HCT116 (cell line): ENCODE measurements at regions not wholly inside any gene's neighbourhood (a gene's known extent, or its start where the extent isn't known, plus 50 kb on each side); places are given as distances from the start of the nearest gene placed in this dataset.

Source experiments
- ATAC-seq: fragments of 200-7000 bp; cut with Tn5 transposase; 2 replicates; pipeline ENCODE4 v1.9.1; 2020; ENCODE audit warnings: mild to moderate bottlenecking, moderate library complexity
- BruUV-seq: library from RNA; stranded (reverse); fragments of 400-500 nt; replicated peaks from 2 replicates; lab custom pipeline; 2021; lab: Mats Ljungman, UMichigan
- CTCF ChIA-PET: fragments of 300-600 bp; sonication (Branson Sonifier 250); formaldehyde crosslinking; loops from one replicate; lab custom pipeline; 2021; ENCODE audit warnings: antibody characterized with exemption; lab: Charles Lee
- POLR2A ChIA-PET: fragments of 300-600, 350-600 bp; sonication (Branson Sonifier 250); formaldehyde crosslinking; loops from one replicate; lab custom pipeline; 2021; ENCODE audit warnings: antibody characterized with exemption; lab: Charles Lee
- RAD21 ChIA-PET, 2 experiments: fragments of 300-600 bp; sonication (Branson Sonifier 250); formaldehyde crosslinking; loops; one replicate each; lab custom pipeline; 2023; ENCODE audit warnings: low total read pairs in 2 of 2; ENCODE audit not compliant: uncharacterized antibody in 2 of 2, unreplicated experiment in 2 of 2, low non-redundant PET in 1 of 2; lab: Charles Lee
- DNase-seq: peaks from one replicate; pipeline ENCODE4 v3.0.0-alpha.2; 2010; ENCODE audit warnings: low read depth, low spot score
- H2AFZ ChIP-seq: fragments of 200-600 bp; shearing (Covaris generic), sonication (generic); 2 replicates; pipeline ENCODE4 v1.6.1; 2017; ENCODE audit warnings: low read depth, mixed run types, mixed read lengths, antibody characterized with exemption, low read length; ENCODE audit not compliant: poor library complexity, severe bottlenecking
- H3K27ac ChIP-seq: 2 replicates; pipeline ENCODE4 v1.5.1; 2012; ENCODE audit warnings: low read depth, low read length
- H3K27me3 ChIP-seq: fragments of 200-600 bp; sonication (generic); 2 replicates; pipeline ENCODE4 v1.6.1; 2016; ENCODE audit warnings: mixed run types, low read length, mixed read lengths; ENCODE audit not compliant: insufficient read depth
- H3K36me3 ChIP-seq, 2 experiments: fragments of 200-500 bp in 1 of 2; fragments of 200-600 bp in 1 of 2; sonication (Bioruptor generic) in 1 of 2; sonication (generic) in 1 of 2; 2 replicates each; pipeline versions ENCODE4 v1.5.1 to v1.6.1; 2014 to 2016; ENCODE audit warnings: low read length in 2 of 2, inconsistent platforms in 1 of 2, mixed read lengths in 1 of 2, mixed run types in 1 of 2; ENCODE audit not compliant: insufficient read depth in 2 of 2, control insufficient read depth in 1 of 2
- H3K4me1 ChIP-seq, 2 experiments: fragments of 200-600 bp in 1 of 2; sonication (generic) in 1 of 2; 2 replicates each; pipeline versions ENCODE4 v1.5.1 to v1.6.1; 2012 to 2017; ENCODE audit warnings: low read length in 2 of 2, inconsistent platforms in 1 of 2, mild to moderate bottlenecking in 1 of 2, mixed read lengths in 1 of 2, mixed run types in 1 of 2, moderate library complexity in 1 of 2; ENCODE audit not compliant: insufficient read depth in 2 of 2, control insufficient read depth in 1 of 2
- H3K4me2 ChIP-seq: fragments of 200-600 bp; sonication (generic); 2 replicates; pipeline ENCODE4 v1.6.1; 2017; ENCODE audit warnings: mixed run types, low read length, mixed read lengths
- H3K4me3 ChIP-seq, 2 experiments: fragments of 200-600 bp in 1 of 2; sonication (generic) in 1 of 2; replicated peaks in 1 of 2; 2 replicates each; pipeline ENCODE4 v1.5.1; 2011 to 2016; ENCODE audit warnings: low read length in 2 of 2, control low read depth in 1 of 2, low read depth in 1 of 2, mild to moderate bottlenecking in 1 of 2, mixed read lengths in 1 of 2, mixed run types in 1 of 2
- H3K79me2 ChIP-seq: fragments of 200-600 bp; sonication (generic); 2 replicates; pipeline ENCODE4 v1.6.1; 2017; ENCODE audit warnings: mild to moderate bottlenecking, mixed run types, low read length, moderate library complexity, mixed read lengths; ENCODE audit not compliant: insufficient read depth
- H3K9ac ChIP-seq: fragments of 200-600 bp; sonication (generic); 2 replicates; pipeline ENCODE4 v1.6.1; 2016; ENCODE audit warnings: low read length, mixed read lengths
- H3K9me2 ChIP-seq: fragments of 200-600 bp; sonication (generic), shearing (Covaris generic); 2 replicates; pipeline ENCODE4 v1.6.1; 2017; ENCODE audit warnings: mixed run types, mild to moderate bottlenecking, moderate library complexity; ENCODE audit not compliant: insufficient read depth
- H3K9me3 ChIP-seq, 2 experiments: fragments of 200-500 bp in 1 of 2; fragments of 200-600 bp in 1 of 2; sonication (Bioruptor generic) in 1 of 2; sonication (generic) in 1 of 2; 2 replicates each; pipeline ENCODE4 v1.6.1; 2014 to 2017; ENCODE audit warnings: low read length in 2 of 2, mixed read lengths in 2 of 2, inconsistent platforms in 1 of 2, low read depth in 1 of 2, mild to moderate bottlenecking in 1 of 2, mixed run types in 1 of 2, moderate library complexity in 1 of 2; ENCODE audit not compliant: control insufficient read depth in 1 of 2, insufficient read depth in 1 of 2
- H4K20me1 ChIP-seq: fragments of 200-600 bp; sonication (generic), shearing (Covaris generic); 2 replicates; pipeline ENCODE4 v1.6.1; 2017; ENCODE audit warnings: mixed run types, mild to moderate bottlenecking, moderate library complexity; ENCODE audit not compliant: insufficient read depth
- ATF3 ChIP-seq: IDR thresholded peaks from 2 replicates; pipeline ENCODE4 v1.6.1; 2012
- CBX3 ChIP-seq: IDR thresholded peaks from 2 replicates; pipeline ENCODE4 v1.6.1; 2012; ENCODE audit warnings: low read depth
- CEBPB ChIP-seq: IDR thresholded peaks from 2 replicates; pipeline ENCODE4 v1.6.1; 2012; ENCODE audit warnings: low read depth
- EGR1 ChIP-seq: IDR thresholded peaks from 2 replicates; pipeline ENCODE4 v1.6.1; 2012; ENCODE audit warnings: low read depth
- ELF1 ChIP-seq: IDR thresholded peaks from 2 replicates; pipeline ENCODE4 v1.6.1; 2012; ENCODE audit warnings: low read depth, borderline replicate concordance
- EZH2 ChIP-seq: fragments of 200-600 bp; sonication (generic); IDR thresholded peaks from 2 replicates; pipeline ENCODE4 v1.6.1; 2017; ENCODE audit warnings: antibody characterized with exemption, mixed run types
- FOSL1 ChIP-seq: IDR thresholded peaks from 2 replicates; pipeline ENCODE4 v1.6.1; 2012; ENCODE audit warnings: low read depth
- JUND ChIP-seq: IDR thresholded peaks from 2 replicates; pipeline ENCODE4 v1.6.1; 2012
- MAX ChIP-seq: IDR thresholded peaks from 2 replicates; pipeline ENCODE4 v1.6.1; 2012
- POLR2A ChIP-seq: IDR thresholded peaks from 2 replicates; pipeline ENCODE4 v1.7.0; 2011; ENCODE audit warnings: borderline replicate concordance; ENCODE audit not compliant: insufficient read depth, insufficient read length; ENCODE audit errors: extremely low read depth
- POLR2AphosphoS5 ChIP-seq: IDR thresholded peaks from 2 replicates; pipeline ENCODE4 v1.6.1; 2011; ENCODE audit warnings: mild to moderate bottlenecking, low read depth, low read length, moderate library complexity
- REST ChIP-seq: IDR thresholded peaks from 2 replicates; pipeline ENCODE4 v1.6.1; 2012; ENCODE audit warnings: low read depth
- SIN3A ChIP-seq: IDR thresholded peaks from 2 replicates; pipeline ENCODE4 v1.6.1; 2012; ENCODE audit warnings: low read depth
- SP1 ChIP-seq: IDR thresholded peaks from 2 replicates; pipeline ENCODE4 v1.6.1; 2012; ENCODE audit warnings: low read depth
- TCF7L2 ChIP-seq: IDR thresholded peaks from 2 replicates; pipeline ENCODE4 v1.7.0; 2011; ENCODE audit warnings: borderline replicate concordance, inconsistent platforms; ENCODE audit not compliant: insufficient read depth, insufficient read length; ENCODE audit errors: extremely low read depth
- YY1 ChIP-seq: IDR thresholded peaks from 2 replicates; pipeline ENCODE4 v1.6.1; 2011; ENCODE audit warnings: low read length, low read depth, moderate library complexity, mild to moderate bottlenecking; ENCODE audit not compliant: insufficient replicate concordance; ENCODE audit errors: extremely low read depth
- ZFX ChIP-seq: fragments of 450-650 bp; IDR thresholded peaks from 2 replicates; pipeline ENCODE4 v1.6.1; 2017
- ZNF274 ChIP-seq: fragments of 200-500 bp; sonication (Bioruptor generic); IDR thresholded peaks from 2 replicates; pipeline ENCODE4 v1.6.1; 2014; ENCODE audit warnings: mild to moderate bottlenecking, low read depth, low read length, inconsistent platforms
- intact Hi-C: fragments of 100-400 bp; cut with micrococcal nuclease; formaldehyde crosslinking; loops from 2 replicates; pipeline ENCODE4 v1.10.0; 2022

GRCh38 chr5:135156337-135156714 lies 122.3 kb upstream of the PITX1 start (continued):
- TF ChIP-seq REST (no peak), ZFX (no peak), CBX3 (no peak), JUND (no peak)

GRCh38 chr5:135155616-135156214 lies 121.7 kb upstream of the PITX1 start:
- RAD21 ChIA-PET = no interaction called here
- TF ChIP-seq ELF1 (no peak), CEBPB (no peak), JUND (no peak), REST (no peak), POLR2AphosphoS5 (no peak), EGR1 (no peak), EZH2 (no peak), ZFX (no peak), CBX3 (no peak), YY1 (no peak), FOSL1 (no peak), ZNF274 (no peak), ATF3 (no peak), SP1 (no peak), TCF7L2 (no peak), POLR2A (no peak), SIN3A (no peak), MAX (no peak)
- Histone ChIP-seq H2AFZ (no peak overlapping the region), H3K9ac (no peak overlapping the region), H3K27ac (no peak overlapping the region), H3K9me2 (no peaks in the 10 kb centered on the region), H3K9me3 (peaks cover 3 to 7% of the 10 kb centered on the region in 2 experiments; a peak in 1 of 4 replicates), H4K20me1 (no peaks in the 10 kb centered on the region), H3K4me1 (peaks cover 0 to 11% of the 10 kb centered on the region in 2 experiments; a peak in 1 of 4 replicates), H3K36me3 (no peaks in the 10 kb centered on the region), H3K27me3 (no peaks in the 10 kb centered on the region), H3K4me2 (no peak overlapping the region), H3K79me2 (no peaks in the 10 kb centered on the region), H3K4me3 (no peak overlapping the region)
- intact Hi-C loops = no loop called here
- POLR2A ChIA-PET = no interaction called here
- ATAC-seq (no peak), DNase-seq (no peak)
- CTCF ChIA-PET = no interaction called here
- no TSS peak for BruUV-seq
